Endodermal cell (in vitro differentiated cells): ENCODE measurements at regions not wholly inside any gene's neighbourhood (a gene's known extent, or its start where the extent isn't known, plus 50 kb on each side); places are given as distances from the start of the nearest gene placed in this dataset.

Experiments used
- DNase-seq: peaks from one replicate; pipeline ENCODE4 v3.0.0-alpha.2; 2017
- H3K27ac ChIP-seq: 2 replicates; pipeline ENCODE4 v1.5.1; 2013; ENCODE audit warnings: mild to moderate bottlenecking, low read depth, low read length, moderate library complexity
- H3K27me3 ChIP-seq: 2 replicates; pipeline ENCODE4 v1.6.1; 2013; ENCODE audit warnings: mild to moderate bottlenecking, low read length, moderate library complexity; ENCODE audit not compliant: insufficient read depth, control insufficient read depth, poor library complexity, severe bottlenecking
- H3K36me3 ChIP-seq: 2 replicates; pipeline ENCODE4 v1.7.0; 2013; ENCODE audit warnings: mild to moderate bottlenecking, low read length, moderate library complexity; ENCODE audit not compliant: control insufficient read depth, insufficient read depth
- H3K4me1 ChIP-seq: one replicate; pipeline ENCODE4 v1.7.0; 2013; ENCODE audit warnings: low read length; ENCODE audit not compliant: control insufficient read depth, insufficient read depth
- H3K4me3 ChIP-seq: 2 replicates; pipeline ENCODE4 v1.5.1; 2013; ENCODE audit warnings: mild to moderate bottlenecking, low read length, moderate library complexity
- H3K9ac ChIP-seq: 2 replicates; pipeline ENCODE4 v1.6.1; 2013; ENCODE audit warnings: mild to moderate bottlenecking, low read length, moderate library complexity; ENCODE audit not compliant: poor library complexity, severe bottlenecking; ENCODE audit errors: extremely low read depth
- H3K9me3 ChIP-seq: 2 replicates; pipeline ENCODE4 v1.6.1; 2013; ENCODE audit warnings: mild to moderate bottlenecking, low read length, moderate library complexity; ENCODE audit not compliant: control insufficient read depth
- H3K27ac Mint-ChIP-seq: 2 replicates; pipeline ENCODE4 v1.8.0; 2020; ENCODE audit warnings: mixed read lengths
- H3K27me3 Mint-ChIP-seq: 2 replicates; pipeline ENCODE4 v1.8.0; 2021; ENCODE audit warnings: mild to moderate bottlenecking, mixed read lengths; ENCODE audit not compliant: insufficient read depth
- H3K36me3 Mint-ChIP-seq: 2 replicates; pipeline ENCODE4 v1.8.0; 2020; ENCODE audit warnings: low read depth, mixed read lengths
- H3K4me1 Mint-ChIP-seq: 2 replicates; pipeline ENCODE4 v1.8.0; 2020; ENCODE audit warnings: mixed read lengths
- H3K4me3 Mint-ChIP-seq: 2 replicates; pipeline ENCODE4 v1.8.0; 2020; ENCODE audit warnings: mild to moderate bottlenecking, moderate library complexity, mixed read lengths
- H3K9me3 Mint-ChIP-seq: 2 replicates; pipeline ENCODE4 v1.8.0; 2020; ENCODE audit warnings: mild to moderate bottlenecking, mixed read lengths
- WGBS, 2 experiments: methylation state at CpG; one replicate each; pipeline versions ENCODE4 v1.1.5 to v1.1.7; 2013; ENCODE audit warnings: missing lambda C conversion rate in 2 of 2, mixed read lengths in 1 of 2; ENCODE audit not compliant: insufficient coverage in 1 of 2, insufficient read length in 1 of 2; 5-methylcytosine and 5-hydroxymethylcytosine counted together
- TF ChIP-seq, protein P1 (sequence below): fragments of 200-600 bp; sonication (generic); conservative IDR thresholded peaks from 2 replicates; pipeline ENCODE4 v1.5.0; 2021; ENCODE audit warnings: antibody characterized with exemption, mild to moderate bottlenecking

DNA sequence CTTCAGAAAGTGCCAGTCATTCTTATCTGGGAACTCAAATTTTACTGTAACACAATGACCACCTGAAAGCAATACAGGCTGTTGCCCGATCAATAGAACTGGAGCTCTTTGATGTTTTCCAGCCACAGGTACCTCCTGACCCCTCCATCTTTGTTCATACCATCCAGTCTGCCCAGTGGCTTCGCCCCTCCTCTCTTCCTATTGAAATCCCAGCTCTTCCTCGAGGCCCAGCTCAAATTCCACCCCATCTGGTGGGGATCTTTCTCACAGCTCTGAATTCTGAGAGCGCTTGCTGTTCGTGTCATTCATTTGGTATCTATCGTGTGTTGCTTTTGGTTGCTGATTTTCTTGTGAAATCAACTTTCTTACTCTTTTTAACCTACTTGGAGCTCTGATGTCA is 87.9 kb upstream of the CNKSR3 start:
- no peak overlapping the region for H3K4me3 Mint-ChIP-seq
- WGBS, 2 experiments: 74 to 89% methylated on average over 3 to 6 of the region's 6 CpGs
- Histone ChIP-seq H3K9ac (no peak overlapping the region), H3K27ac (no peak overlapping the region), H3K4me3 (no peak overlapping the region), H3K27me3 (no peaks in the 10 kb centered on the region), H3K9me3 (no peaks in the 10 kb centered on the region), H3K4me1 (no peaks in the 10 kb centered on the region), H3K36me3 (no peaks in the 10 kb centered on the region)
- TF ChIP-seq, protein P1, sequence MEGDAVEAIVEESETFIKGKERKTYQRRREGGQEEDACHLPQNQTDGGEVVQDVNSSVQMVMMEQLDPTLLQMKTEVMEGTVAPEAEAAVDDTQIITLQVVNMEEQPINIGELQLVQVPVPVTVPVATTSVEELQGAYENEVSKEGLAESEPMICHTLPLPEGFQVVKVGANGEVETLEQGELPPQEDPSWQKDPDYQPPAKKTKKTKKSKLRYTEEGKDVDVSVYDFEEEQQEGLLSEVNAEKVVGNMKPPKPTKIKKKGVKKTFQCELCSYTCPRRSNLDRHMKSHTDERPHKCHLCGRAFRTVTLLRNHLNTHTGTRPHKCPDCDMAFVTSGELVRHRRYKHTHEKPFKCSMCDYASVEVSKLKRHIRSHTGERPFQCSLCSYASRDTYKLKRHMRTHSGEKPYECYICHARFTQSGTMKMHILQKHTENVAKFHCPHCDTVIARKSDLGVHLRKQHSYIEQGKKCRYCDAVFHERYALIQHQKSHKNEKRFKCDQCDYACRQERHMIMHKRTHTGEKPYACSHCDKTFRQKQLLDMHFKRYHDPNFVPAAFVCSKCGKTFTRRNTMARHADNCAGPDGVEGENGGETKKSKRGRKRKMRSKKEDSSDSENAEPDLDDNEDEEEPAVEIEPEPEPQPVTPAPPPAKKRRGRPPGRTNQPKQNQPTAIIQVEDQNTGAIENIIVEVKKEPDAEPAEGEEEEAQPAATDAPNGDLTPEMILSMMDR: no peak
- H3K4me1 Mint-ChIP-seq: peaks cover 10% of the 10 kb centered on the region
- H3K36me3 Mint-ChIP-seq: no peaks in the 10 kb centered on the region
- H3K27ac Mint-ChIP-seq: no peak overlapping the region
- no peaks in the 10 kb centered on the region for H3K27me3 Mint-ChIP-seq
- DNase-seq: no peak
- no peaks in the 10 kb centered on the region for H3K9me3 Mint-ChIP-seq

DNA sequence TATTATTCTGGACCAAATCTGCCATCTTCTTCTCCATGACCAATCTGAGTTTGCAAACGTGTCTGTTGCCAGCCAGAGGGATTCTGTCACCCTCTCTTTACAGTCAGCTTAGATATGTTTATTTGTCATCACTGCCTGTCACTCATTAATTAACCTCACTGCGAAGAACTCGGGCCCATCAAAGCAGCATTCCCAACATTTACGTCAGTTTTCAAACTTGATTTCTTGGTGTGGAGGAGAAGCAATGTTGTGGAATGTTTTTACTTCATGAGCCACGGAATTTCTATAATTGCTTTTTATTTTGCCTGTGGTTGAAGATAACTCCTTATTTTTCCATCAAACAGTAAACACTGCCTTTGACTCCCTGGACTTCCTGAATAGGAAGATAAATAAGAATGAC is 91.8 kb upstream of the CNKSR3 start:
- DNase-seq: no peak
- H3K4me1 Mint-ChIP-seq: peaks cover 10% of the 10 kb centered on the region
- Histone ChIP-seq H3K4me1 (no peaks in the 10 kb centered on the region), H3K36me3 (no peaks in the 10 kb centered on the region), H3K4me3 (no peak overlapping the region), H3K27ac (no peak overlapping the region), H3K9ac (no peak overlapping the region), H3K9me3 (no peaks in the 10 kb centered on the region), H3K27me3 (no peaks in the 10 kb centered on the region)
- TF ChIP-seq, protein P1: no peak
- 78 to 90% methylated on average over 2 to 4 of the region's 5 CpGs for WGBS, 2 experiments
- no peaks in the 10 kb centered on the region for H3K36me3 Mint-ChIP-seq
- H3K9me3 Mint-ChIP-seq: no peaks in the 10 kb centered on the region
- H3K27ac Mint-ChIP-seq: no peak overlapping the region
- no peak overlapping the region for H3K4me3 Mint-ChIP-seq
- H3K27me3 Mint-ChIP-seq: peaks cover 2% of the 10 kb centered on the region

GRCh38 chr6:154602708-154603107 is 92.2 kb upstream of the CNKSR3 start:
- no peak for DNase-seq
- H3K4me3 ChIP-seq: no peak overlapping the region
- no peaks in the 10 kb centered on the region for H3K4me1 ChIP-seq
- WGBS, 2 experiments: 100% methylated on average over 1 of the region's 2 CpGs
- TF ChIP-seq, protein P1: no peak
- H3K27ac Mint-ChIP-seq: no peak overlapping the region
- H3K36me3 ChIP-seq: no peaks in the 10 kb centered on the region
- H3K27me3 Mint-ChIP-seq: peaks cover 2% of the 10 kb centered on the region
- H3K9me3 ChIP-seq: no peaks in the 10 kb centered on the region
- peaks cover 10% of the 10 kb centered on the region for H3K4me1 Mint-ChIP-seq
- no peaks in the 10 kb centered on the region for H3K36me3 Mint-ChIP-seq
- H3K27me3 ChIP-seq: no peaks in the 10 kb centered on the region
- no peak overlapping the region for H3K27ac ChIP-seq
- no peak overlapping the region for H3K9ac ChIP-seq
- no peak overlapping the region for H3K4me3 Mint-ChIP-seq
- H3K9me3 Mint-ChIP-seq: no peaks in the 10 kb centered on the region
